ENCODE measurements at regions not wholly inside any gene's neighbourhood (a gene's known extent, or its start where the extent isn't known, plus 50 kb on each side); places are given as distances from the start of the nearest gene placed in this dataset.

DNA sequence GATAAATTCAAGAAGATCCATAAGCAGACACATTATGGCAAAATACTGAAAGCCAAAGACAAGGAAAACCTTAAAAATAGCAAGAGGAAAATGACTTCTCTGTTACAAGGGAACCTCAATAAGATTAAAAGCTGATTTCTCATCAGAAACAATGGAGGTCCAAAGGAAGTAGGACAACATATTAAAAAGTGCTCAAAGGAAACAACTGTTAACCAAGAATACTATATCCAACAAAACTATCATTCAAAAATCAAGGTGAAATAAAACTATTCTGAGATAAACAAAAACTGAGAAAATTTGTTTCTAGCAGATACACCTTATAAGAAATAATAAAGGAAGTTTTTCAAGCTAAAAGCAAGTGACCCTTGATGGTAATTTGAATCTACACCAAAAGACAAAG, 314.7 kb upstream of the ROPN1 start (continued):
- TF ChIP-seq ZBTB14 (CRISPR knock-in tag; IDR thresholded peaks at IDR 0.05) (no peak), RFXANK (CRISPR knock-in tag; IDR thresholded peaks at IDR 0.05) (no peak)

DNA sequence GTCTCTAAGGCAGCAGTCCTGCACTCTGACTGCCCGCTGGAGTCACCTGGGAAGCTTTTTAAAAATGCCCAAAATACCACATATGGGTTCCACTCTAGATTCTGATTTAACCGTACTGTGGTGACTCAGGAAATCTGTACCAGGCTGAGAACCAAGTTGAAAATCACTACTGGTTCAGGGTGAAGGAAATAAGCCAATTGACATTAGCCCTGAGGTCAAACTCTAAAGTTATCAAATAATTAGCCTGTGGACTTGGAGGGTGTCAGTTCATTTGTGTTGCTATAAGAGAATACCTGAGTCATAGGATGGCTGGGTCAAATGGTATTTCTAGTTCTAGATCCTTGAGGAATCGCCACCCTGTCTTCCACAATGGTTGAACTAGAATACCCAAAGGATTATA, 321.7 kb upstream of the ROPN1 start:
- BruUV-seq (replicated peaks), result no TSS peak
- no peaks in the 10 kb centered on the region; a peak in 2 of 5 replicates for H3K27me3 ChIP-seq (ENCODE audit: control insufficient read depth in 1 of 2, insufficient read depth in 2 of 2, low read length in 2 of 2)
- no peak for DNase-seq (ENCODE audit: low spot score)
- no peaks in the 10 kb centered on the region for H4K20me1 ChIP-seq (ENCODE audit: insufficient read depth, low read length)
- H3K27ac ChIP-seq (ENCODE audit: extremely low read length, insufficient read depth, low read length), result no peak overlapping the region
- H3K4me2 ChIP-seq (ENCODE audit: low read depth, low read length), result no peak overlapping the region
- H3K4me3 ChIP-seq (replicated peaks in 1 of 3; ENCODE audit: insufficient read depth in 1 of 3, low read depth in 2 of 3, low read length in 3 of 3), result no peak overlapping the region
- intact Hi-C loops (cut with micrococcal nuclease; ENCODE audit: unreplicated experiment) (no loop called here), in situ Hi-C loops (cut with HindIII; ENCODE audit: extremely low pct_ligation_motif_present, low pct_unique_long_range_greater_than_20kb) (no loop called here)
- H3K36me3 ChIP-seq (replicated peaks in 1 of 2; ENCODE audit: control insufficient read depth in 1 of 2, insufficient read depth in 2 of 2, low read length in 2 of 2), result no peaks in the 10 kb centered on the region
- no peak for FAIRE-seq
- no peak for ATAC-seq
- no peaks in the 10 kb centered on the region for H3K4me1 ChIP-seq (ENCODE audit: insufficient read depth, low read length)
- no peak overlapping the region for H2AFZ ChIP-seq (ENCODE audit: low read length)
- H3K9ac ChIP-seq (ENCODE audit: insufficient read depth, low read depth, low read length), result no peak overlapping the region
- H3K9me3 ChIP-seq (ENCODE audit: low read length), result no peaks in the 10 kb centered on the region
- WGBS (ENCODE audit: low lambda C conversion rate), result 42% methylated on average over 3 of the region's 3 CpGs
- CTCF ChIA-PET (ENCODE audit: low intra/inter-chr PET ratio, low total read pairs), result no interaction called here
- no peaks in the 10 kb centered on the region for H3K79me2 ChIP-seq (ENCODE audit: insufficient read depth, low read length)
- POLR2A ChIA-PET, result no interaction called here
- TF ChIP-seq RARA (CRISPR knock-in tag; IDR thresholded peaks at IDR 0.05), result no peak
- TF ChIP-seq MED1 (CRISPR knock-in tag; IDR thresholded peaks at IDR 0.05), result no peak
- TF ChIP-seq ZNF354B (CRISPR knock-in tag; IDR thresholded peaks at IDR 0.05), result no peak
- no peak for TF ChIP-seq IKZF4 (CRISPR knock-in tag; IDR thresholded peaks at IDR 0.05; ENCODE audit: borderline replicate concordance, low read depth, not compliant biosample characterization)
- no peak for TF ChIP-seq AFF4 (CRISPR knock-in tag; IDR thresholded peaks at IDR 0.05)
- no peak for TF ChIP-seq CCAR2 (optimal IDR thresholded peaks at IDR 0.05; ENCODE audit: low read depth, low read length)
- TF ChIP-seq SKIL (CRISPR knock-in tag; IDR thresholded peaks at IDR 0.05; ENCODE audit: borderline replicate concordance), result no peak
- no peak for TF ChIP-seq ISX (CRISPR knock-in tag; conservative IDR thresholded peaks at IDR 0.05)
- TF ChIP-seq NPAS2 (CRISPR knock-in tag; IDR thresholded peaks at IDR 0.05; ENCODE audit: borderline replicate concordance), result no peak
- TF ChIP-seq ARNT2 (CRISPR knock-in tag; IDR thresholded peaks at IDR 0.05; ENCODE audit: low read depth), result no peak
- no peak for TF ChIP-seq ZNF782 (CRISPR knock-in tag; IDR thresholded peaks at IDR 0.05; ENCODE audit: borderline replicate concordance)
- TF ChIP-seq, protein P1, sequence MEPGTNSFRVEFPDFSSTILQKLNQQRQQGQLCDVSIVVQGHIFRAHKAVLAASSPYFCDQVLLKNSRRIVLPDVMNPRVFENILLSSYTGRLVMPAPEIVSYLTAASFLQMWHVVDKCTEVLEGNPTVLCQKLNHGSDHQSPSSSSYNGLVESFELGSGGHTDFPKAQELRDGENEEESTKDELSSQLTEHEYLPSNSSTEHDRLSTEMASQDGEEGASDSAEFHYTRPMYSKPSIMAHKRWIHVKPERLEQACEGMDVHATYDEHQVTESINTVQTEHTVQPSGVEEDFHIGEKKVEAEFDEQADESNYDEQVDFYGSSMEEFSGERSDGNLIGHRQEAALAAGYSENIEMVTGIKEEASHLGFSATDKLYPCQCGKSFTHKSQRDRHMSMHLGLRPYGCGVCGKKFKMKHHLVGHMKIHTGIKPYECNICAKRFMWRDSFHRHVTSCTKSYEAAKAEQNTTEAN (CRISPR knock-in tag; conservative IDR thresholded peaks at IDR 0.05), result no peak
- TF ChIP-seq ZSCAN12 (CRISPR knock-in tag; IDR thresholded peaks at IDR 0.05), result no peak
- no peak for TF ChIP-seq GABPA (IDR thresholded peaks at IDR 0.05; ENCODE audit: low read depth, low read length)
- TF ChIP-seq GABPA (CRISPR knock-in tag; IDR thresholded peaks at IDR 0.05; ENCODE audit: low read depth), result no peak

All from HepG2 (cell line).